K562 (cell line): ENCODE measurements at regions not wholly inside any gene's neighbourhood (a gene's known extent, or its start where the extent isn't known, plus 50 kb on each side); places are given as distances from the start of the nearest gene placed in this dataset.

Source experiments
- CTCF ChIP-seq, 3 experiments: IDR thresholded peaks in 2 of 3; conservative IDR thresholded peaks in 1 of 3; 2 replicates each; pipeline ENCODE4 v1.5.1; 2011 to 2012; ENCODE audit warnings: low read length in 3 of 3, mild to moderate bottlenecking in 3 of 3, control low read depth in 2 of 3, improper control_type of control experiment in 1 of 3, inconsistent platforms in 1 of 3, low read depth in 1 of 3, mixed read lengths in 1 of 3, moderate library complexity in 1 of 3; ENCODE audit not compliant: insufficient read depth in 2 of 3
- JUN ChIP-seq, 2 experiments: sonication (generic) in 1 of 2; formaldehyde crosslinking in 1 of 2; IDR thresholded peaks; 2 replicates each; pipeline versions ENCODE4 v1.6.1 to v1.8.0; 2012 to 2022; ENCODE audit warnings: borderline replicate concordance in 2 of 2, mild to moderate bottlenecking in 2 of 2, improper control_type of control experiment in 1 of 2, low read depth in 1 of 2, low read length in 1 of 2, missing genetic modification reagents in 1 of 2
- NBN ChIP-seq: fragments of 450-650 bp; IDR thresholded peaks from 2 replicates; pipeline ENCODE4 v1.6.1; 2016; ENCODE audit warnings: low read depth, mild to moderate bottlenecking
- PHF8 ChIP-seq: fragments of 200-600 bp; sonication (generic); IDR thresholded peaks from 2 replicates; pipeline ENCODE4 v1.6.1; 2012; ENCODE audit warnings: mixed run types, mild to moderate bottlenecking, inconsistent platforms, low read length, moderate library complexity, borderline replicate concordance
- ZC3H8 ChIP-seq: fragments of 450-650 bp; IDR thresholded peaks from 2 replicates; pipeline ENCODE4 v1.6.1; 2017

DNA sequence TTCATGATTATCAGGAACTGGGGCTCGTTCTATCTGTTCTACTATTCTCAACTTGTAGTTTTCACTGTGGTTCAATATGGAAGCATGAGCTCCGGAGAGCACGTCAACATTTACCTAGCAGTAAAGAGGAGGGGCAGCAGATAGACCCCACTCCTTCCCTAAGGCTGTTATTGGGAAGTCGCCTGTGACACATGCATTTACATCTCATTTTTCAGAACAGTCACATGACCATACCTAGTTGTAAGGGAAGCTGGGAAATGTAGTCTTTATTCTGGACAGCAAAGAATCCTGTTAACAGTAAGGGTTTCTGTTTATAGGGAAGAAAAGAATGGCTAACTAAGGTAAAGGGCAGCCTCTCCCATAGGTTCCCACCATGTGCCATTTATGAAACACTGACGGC lies 158.3 kb downstream of the ZFP64 start:
- no peak for TF ChIP-seq ZC3H8
- TF ChIP-seq JUN (IDR thresholded peaks at IDR 0.05; ENCODE audit: borderline replicate concordance, low read depth, low read length), result no peak
- TF ChIP-seq JUN (CRISPR knock-in tag; IDR thresholded peaks at IDR 0.05; ENCODE audit: borderline replicate concordance), result no peak
- TF ChIP-seq CTCF (IDR thresholded peaks at IDR 0.05 in 2 of 3, conservative IDR thresholded peaks at IDR 0.05 in 1 of 3; ENCODE audit: insufficient read depth in 2 of 3, low read depth in 1 of 3, low read length in 3 of 3), result no peak
- no peak for TF ChIP-seq PHF8
- TF ChIP-seq NBN, result no peak
